ENCODE measurements at regions not wholly inside any gene's neighbourhood (a gene's known extent, or its start where the extent isn't known, plus 50 kb on each side); places are given as distances from the start of the nearest gene placed in this dataset.

DNA sequence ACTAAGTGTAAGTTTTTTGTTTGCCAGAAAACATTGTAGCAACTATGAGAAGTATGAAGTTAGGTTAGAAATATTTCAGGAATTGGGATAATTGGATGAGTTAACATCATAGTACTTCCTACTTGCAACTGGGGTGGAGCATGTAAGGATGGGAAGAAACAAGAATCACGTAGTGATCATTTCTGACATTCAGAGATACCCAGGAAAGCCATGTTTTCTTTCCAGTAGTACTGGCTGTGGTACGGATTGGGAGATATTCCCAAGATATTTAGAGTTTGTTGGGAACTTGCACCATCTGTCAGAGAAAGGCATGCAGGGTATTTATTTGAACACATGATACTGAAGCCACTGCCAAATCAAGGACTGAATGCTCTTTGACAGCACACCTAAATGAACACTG lies 87.6 kb upstream of the SLC4A4 start:
- Histone ChIP-seq H3K36me3 (ENCODE audit: control insufficient read depth in 4 of 4, insufficient read depth in 4 of 4, low read length in 3 of 4) (no peaks in the 10 kb centered on the region), H3K27ac (ENCODE audit: insufficient read depth in 1 of 2, low read depth in 1 of 2, low read length in 2 of 2, poor library complexity in 1 of 2, severe bottlenecking in 2 of 2) (no peak overlapping the region), H3K4me1 (ENCODE audit: control extremely low read depth in 1 of 4, control insufficient read depth in 4 of 4, insufficient read depth in 4 of 4, low read length in 3 of 4) (no peaks in the 10 kb centered on the region), H3K27me3 (replicated peaks in 2 of 5; ENCODE audit: control insufficient read depth in 4 of 5, insufficient read depth in 5 of 5, low read length in 4 of 5) (peaks cover 0 to 2% (median 0%) of the 10 kb centered on the region in 5 experiments), H3K4me3 (ENCODE audit: control insufficient read depth in 1 of 7, extremely low read depth in 1 of 7, insufficient read depth in 4 of 7, low read depth in 2 of 7, low read length in 6 of 7) (no peak overlapping the region), H3K9me3 (ENCODE audit: control extremely low read depth in 1 of 5, control insufficient read depth in 4 of 5, insufficient read depth in 2 of 5, low read depth in 1 of 5, low read length in 4 of 5) (no peaks in the 10 kb centered on the region)
- ChIA-PET POLR2A (no interaction called here), CTCF (no interaction called here)
- no peak for DNase-seq
- 100% methylated on average over 2 of the region's 2 CpGs for WGBS (ENCODE audit: insufficient coverage)

- no peak overlapping the region for H3K27ac ChIP-seq (ENCODE audit: insufficient read depth in 1 of 2, low read depth in 1 of 2, low read length in 2 of 2, poor library complexity in 1 of 2, severe bottlenecking in 2 of 2)
- no peaks in the 10 kb centered on the region for H3K36me3 ChIP-seq (ENCODE audit: control insufficient read depth in 4 of 4, insufficient read depth in 4 of 4, low read length in 3 of 4)
- H3K4me1 ChIP-seq (ENCODE audit: control extremely low read depth in 1 of 4, control insufficient read depth in 4 of 4, insufficient read depth in 4 of 4, low read length in 3 of 4) = no peaks in the 10 kb centered on the region
- H3K4me3 ChIP-seq (ENCODE audit: control insufficient read depth in 1 of 7, extremely low read depth in 1 of 7, insufficient read depth in 4 of 7, low read depth in 2 of 7, low read length in 6 of 7) = peak overlapping the region in 1 of 7 experiments; percentile 53
- no CpG with 5 or more reads among the region's 1 CpG for WGBS (ENCODE audit: insufficient coverage)
- POLR2A ChIA-PET = interaction anchor here (0.7 kb wide), 1 partner anchor 12 kb away, joined by 3 read pairs; no protein-coding TSS in a partner anchor
- CTCF ChIA-PET = interaction anchor here (1.7 kb wide), 1 partner anchor 17 kb away, joined by 5 read pairs; no protein-coding TSS in a partner anchor
- peaks cover 0 to 2% (median 0%) of the 10 kb centered on the region in 5 experiments for H3K27me3 ChIP-seq (replicated peaks in 2 of 5; ENCODE audit: control insufficient read depth in 4 of 5, insufficient read depth in 5 of 5, low read length in 4 of 5)
- no peaks in the 10 kb centered on the region for H3K9me3 ChIP-seq (ENCODE audit: control extremely low read depth in 1 of 5, control insufficient read depth in 4 of 5, insufficient read depth in 2 of 5, low read depth in 1 of 5, low read length in 4 of 5)
- no peak for DNase-seq
Measured at GRCh38 chr4:71253545-71253944, 85.3 kb upstream of the SLC4A4 start.

DNA sequence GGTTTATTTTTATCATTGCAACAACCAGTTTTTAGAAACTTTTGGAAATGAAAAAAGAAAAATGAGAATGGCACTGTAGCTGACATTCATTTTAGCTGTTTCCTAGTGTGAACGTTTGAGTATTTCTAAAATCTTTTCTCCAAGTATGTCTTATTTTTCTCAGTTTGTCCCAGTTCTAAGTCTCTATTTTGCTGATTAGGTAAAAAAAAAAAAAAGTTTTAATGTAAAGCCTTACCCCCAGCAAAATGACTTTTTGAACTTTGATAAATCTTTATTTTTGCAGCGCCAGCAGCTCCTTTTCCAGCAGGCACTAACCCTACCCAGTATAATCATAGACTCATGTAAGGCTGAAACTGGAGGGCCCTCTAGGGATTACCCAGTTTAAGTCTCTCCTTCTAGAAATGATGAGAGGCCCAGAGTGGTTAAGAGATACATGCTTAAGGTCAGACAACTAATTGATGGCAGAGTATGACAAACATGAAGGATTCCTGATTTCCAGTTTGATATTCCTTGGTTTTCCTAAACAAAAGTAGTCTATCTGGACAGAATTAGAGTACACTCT lies 84.3 kb upstream of the SLC4A4 start:
- no peak overlapping the region for H3K27ac ChIP-seq (ENCODE audit: insufficient read depth in 1 of 2, low read depth in 1 of 2, low read length in 2 of 2, poor library complexity in 1 of 2, severe bottlenecking in 2 of 2)
- H3K4me3 ChIP-seq (ENCODE audit: control insufficient read depth in 1 of 7, extremely low read depth in 1 of 7, insufficient read depth in 4 of 7, low read depth in 2 of 7, low read length in 6 of 7) = peak overlapping the region in 1 of 7 experiments; percentile 53
- H3K27me3 ChIP-seq (replicated peaks in 2 of 5; ENCODE audit: control insufficient read depth in 4 of 5, insufficient read depth in 5 of 5, low read length in 4 of 5) = peaks cover 0 to 2% (median 0%) of the 10 kb centered on the region in 5 experiments
- H3K4me1 ChIP-seq (ENCODE audit: control extremely low read depth in 1 of 4, control insufficient read depth in 4 of 4, insufficient read depth in 4 of 4, low read length in 3 of 4) = no peaks in the 10 kb centered on the region
- no peaks in the 10 kb centered on the region for H3K36me3 ChIP-seq (ENCODE audit: control insufficient read depth in 4 of 4, insufficient read depth in 4 of 4, low read length in 3 of 4)
- ChIA-PET POLR2A (no interaction called here), CTCF (interaction anchor here (1.7 kb wide), 1 partner anchor 17 kb away, joined by 5 read pairs; no protein-coding TSS in a partner anchor)
- H3K9me3 ChIP-seq (ENCODE audit: control extremely low read depth in 1 of 5, control insufficient read depth in 4 of 5, insufficient read depth in 2 of 5, low read depth in 1 of 5, low read length in 4 of 5) = no peaks in the 10 kb centered on the region
- no peak for DNase-seq
- WGBS (ENCODE audit: insufficient coverage) = no CpG with 5 or more reads among the region's 2 CpGs

GRCh38 chr4:71255976-71256375 lies 82.8 kb upstream of the SLC4A4 start:
- H3K4me1 ChIP-seq (ENCODE audit: control extremely low read depth in 1 of 4, control insufficient read depth in 4 of 4, insufficient read depth in 4 of 4, low read length in 3 of 4) = peaks cover 0 to 7% (median 0%) of the 10 kb centered on the region in 4 experiments
- POLR2A ChIA-PET = no interaction called here
- no peak overlapping the region for H3K27ac ChIP-seq (ENCODE audit: insufficient read depth in 1 of 2, low read depth in 1 of 2, low read length in 2 of 2, poor library complexity in 1 of 2, severe bottlenecking in 2 of 2)
- 100% methylated on average over 1 of the region's 1 CpG for WGBS (ENCODE audit: insufficient coverage)
- CTCF ChIA-PET = interaction anchor here (1.5 to 2.1 kb wide), 2 partner anchors 11 to 15 kb away, joined by 4 to 9 read pairs; no protein-coding TSS in a partner anchor
- no peak for DNase-seq
- no peaks in the 10 kb centered on the region for H3K9me3 ChIP-seq (ENCODE audit: control extremely low read depth in 1 of 5, control insufficient read depth in 4 of 5, insufficient read depth in 2 of 5, low read depth in 1 of 5, low read length in 4 of 5)
- no peaks in the 10 kb centered on the region for H3K36me3 ChIP-seq (ENCODE audit: control insufficient read depth in 4 of 4, insufficient read depth in 4 of 4, low read length in 3 of 4)
- H3K27me3 ChIP-seq (replicated peaks in 2 of 5; ENCODE audit: control insufficient read depth in 4 of 5, insufficient read depth in 5 of 5, low read length in 4 of 5) = peaks cover 0 to 2% (median 1%) of the 10 kb centered on the region in 5 experiments
- H3K4me3 ChIP-seq (ENCODE audit: control insufficient read depth in 1 of 7, extremely low read depth in 1 of 7, insufficient read depth in 4 of 7, low read depth in 2 of 7, low read length in 6 of 7) = no peak overlapping the region

- Histone ChIP-seq H3K9me3 (ENCODE audit: control extremely low read depth in 1 of 5, control insufficient read depth in 4 of 5, insufficient read depth in 2 of 5, low read depth in 1 of 5, low read length in 4 of 5) (no peaks in the 10 kb centered on the region), H3K27me3 (replicated peaks in 2 of 5; ENCODE audit: control insufficient read depth in 4 of 5, insufficient read depth in 5 of 5, low read length in 4 of 5) (peaks cover 0 to 4% (median 2%) of the 10 kb centered on the region in 5 experiments), H3K4me1 (ENCODE audit: control extremely low read depth in 1 of 4, control insufficient read depth in 4 of 4, insufficient read depth in 4 of 4, low read length in 3 of 4) (peaks cover 0 to 7% (median 0%) of the 10 kb centered on the region in 4 experiments), H3K27ac (ENCODE audit: insufficient read depth in 1 of 2, low read depth in 1 of 2, low read length in 2 of 2, poor library complexity in 1 of 2, severe bottlenecking in 2 of 2) (no peak overlapping the region), H3K4me3 (ENCODE audit: control insufficient read depth in 1 of 7, extremely low read depth in 1 of 7, insufficient read depth in 4 of 7, low read depth in 2 of 7, low read length in 6 of 7) (no peak overlapping the region), H3K36me3 (ENCODE audit: control insufficient read depth in 4 of 4, insufficient read depth in 4 of 4, low read length in 3 of 4) (no peaks in the 10 kb centered on the region)
- CTCF ChIA-PET = no interaction called here
- 100% methylated on average over 1 of the region's 3 CpGs for WGBS (ENCODE audit: insufficient coverage)
- no peak for DNase-seq
- POLR2A ChIA-PET = no interaction called here
Measured at GRCh38 chr4:71257761-71258160, 81.1 kb upstream of the SLC4A4 start.

- Histone ChIP-seq H3K4me3 (ENCODE audit: control insufficient read depth in 1 of 7, extremely low read depth in 1 of 7, insufficient read depth in 4 of 7, low read depth in 2 of 7, low read length in 6 of 7) (no peak overlapping the region), H3K27ac (ENCODE audit: insufficient read depth in 1 of 2, low read depth in 1 of 2, low read length in 2 of 2, poor library complexity in 1 of 2, severe bottlenecking in 2 of 2) (no peak overlapping the region), H3K9me3 (ENCODE audit: control extremely low read depth in 1 of 5, control insufficient read depth in 4 of 5, insufficient read depth in 2 of 5, low read depth in 1 of 5, low read length in 4 of 5) (no peaks in the 10 kb centered on the region), H3K27me3 (replicated peaks in 2 of 5; ENCODE audit: control insufficient read depth in 4 of 5, insufficient read depth in 5 of 5, low read length in 4 of 5) (peaks cover 0 to 4% (median 2%) of the 10 kb centered on the region in 5 experiments), H3K4me1 (ENCODE audit: control extremely low read depth in 1 of 4, control insufficient read depth in 4 of 4, insufficient read depth in 4 of 4, low read length in 3 of 4) (peaks cover 0 to 7% (median 0%) of the 10 kb centered on the region in 4 experiments), H3K36me3 (ENCODE audit: control insufficient read depth in 4 of 4, insufficient read depth in 4 of 4, low read length in 3 of 4) (no peaks in the 10 kb centered on the region)
- 94% methylated on average over 2 of the region's 7 CpGs for WGBS (ENCODE audit: insufficient coverage)
- POLR2A ChIA-PET = no interaction called here
- CTCF ChIA-PET = interaction anchor here (1.1 to 4.0 kb wide), 2 partner anchors 13 to 454 kb away, joined by 3 to 32 read pairs; no protein-coding TSS in a partner anchor
- no peak for DNase-seq
Measured at GRCh38 chr4:71258323-71258722, 80.5 kb upstream of the SLC4A4 start.

DNA sequence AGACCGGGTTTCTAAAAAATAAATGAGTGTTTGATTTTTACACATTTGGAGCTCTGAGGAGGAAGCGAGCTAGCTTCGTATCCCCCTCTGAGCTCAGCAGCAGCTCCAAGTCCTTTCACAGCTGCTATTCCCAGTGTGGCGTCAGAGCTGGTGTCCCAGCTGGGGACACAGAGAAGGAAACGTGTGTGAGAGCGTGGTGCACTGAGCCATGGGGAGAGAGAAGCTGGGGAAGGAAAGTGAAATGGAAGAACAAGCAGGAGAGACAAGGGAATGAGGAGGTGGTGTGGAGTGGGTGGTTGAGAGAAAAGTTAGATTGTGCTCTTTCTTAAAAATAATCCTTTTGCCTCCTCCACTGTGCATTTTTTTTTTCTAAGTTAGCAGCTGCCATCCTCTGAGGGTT lies 79.5 kb upstream of the SLC4A4 start:
- 96% methylated on average over 6 of the region's 6 CpGs for WGBS (ENCODE audit: insufficient coverage)
- ChIA-PET CTCF (interaction anchor here (1.1 to 4.0 kb wide), 3 partner anchors 12 to 453 kb away, joined by 3 to 32 read pairs (median 4); no protein-coding TSS in a partner anchor), POLR2A (no interaction called here)
- Histone ChIP-seq H3K9me3 (ENCODE audit: control extremely low read depth in 1 of 5, control insufficient read depth in 4 of 5, insufficient read depth in 2 of 5, low read depth in 1 of 5, low read length in 4 of 5) (no peaks in the 10 kb centered on the region), H3K36me3 (ENCODE audit: control insufficient read depth in 4 of 4, insufficient read depth in 4 of 4, low read length in 3 of 4) (no peaks in the 10 kb centered on the region), H3K4me3 (ENCODE audit: control insufficient read depth in 1 of 7, extremely low read depth in 1 of 7, insufficient read depth in 4 of 7, low read depth in 2 of 7, low read length in 6 of 7) (no peak overlapping the region), H3K27me3 (replicated peaks in 2 of 5; ENCODE audit: control insufficient read depth in 4 of 5, insufficient read depth in 5 of 5, low read length in 4 of 5) (peaks cover 0 to 4% (median 2%) of the 10 kb centered on the region in 5 experiments), H3K4me1 (ENCODE audit: control extremely low read depth in 1 of 4, control insufficient read depth in 4 of 4, insufficient read depth in 4 of 4, low read length in 3 of 4) (peaks cover 0 to 7% (median 0%) of the 10 kb centered on the region in 4 experiments), H3K27ac (ENCODE audit: insufficient read depth in 1 of 2, low read depth in 1 of 2, low read length in 2 of 2, poor library complexity in 1 of 2, severe bottlenecking in 2 of 2) (no peak overlapping the region)
- DNase-seq = no peak

Data from common myeloid progenitor, CD34-positive (primary cell).